Breast epithelium (tissue), 3 donors: ENCODE measurements at regions not wholly inside any gene's neighbourhood (a gene's known extent, or its start where the extent isn't known, plus 50 kb on each side); places are given as distances from the start of the nearest gene placed in this dataset.

Experiments
- POLR2A ChIP-seq: fragments of 450-650 bp; IDR thresholded peaks from one replicate; pipeline ENCODE4 v1.6.1; 2016; ENCODE audit warnings: antibody characterized with exemption, mild to moderate bottlenecking, moderate library complexity
- POLR2AphosphoS5 ChIP-seq, 3 donors: sonication (generic); formaldehyde crosslinking; IDR thresholded peaks; one replicate each; pipeline ENCODE4 v1.6.1; 2017; ENCODE audit warnings: antibody characterized with exemption in 3 of 3
- TF ChIP-seq, protein P1 (sequence below), 3 donors: fragments of 450-650 bp; IDR thresholded peaks; one replicate each; pipeline ENCODE4 v1.5.1; 2016 to 2017; ENCODE audit warnings: antibody characterized with exemption in 3 of 3, mild to moderate bottlenecking in 3 of 3, moderate library complexity in 3 of 3

DNA sequence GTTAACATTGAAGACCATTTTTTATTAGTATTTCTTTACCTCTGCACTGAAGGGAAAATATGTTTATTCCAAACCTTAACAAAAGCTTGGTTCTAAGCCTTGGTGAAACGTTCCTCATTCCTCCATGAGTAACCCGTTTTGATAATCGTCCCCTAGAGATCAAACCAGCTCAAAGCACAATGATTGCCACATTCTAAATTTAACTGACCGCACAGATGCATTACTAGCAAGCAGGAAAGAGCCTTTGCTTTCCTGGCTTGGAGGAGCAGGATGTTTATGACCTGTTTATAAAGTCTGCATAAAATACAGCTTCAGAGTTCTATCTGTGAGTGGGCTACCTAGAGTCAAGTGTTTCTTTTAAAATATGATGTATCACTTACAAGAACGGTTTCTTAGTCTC is 193.8 kb downstream of the TMEM114 start:
- TF ChIP-seq, protein P1, sequence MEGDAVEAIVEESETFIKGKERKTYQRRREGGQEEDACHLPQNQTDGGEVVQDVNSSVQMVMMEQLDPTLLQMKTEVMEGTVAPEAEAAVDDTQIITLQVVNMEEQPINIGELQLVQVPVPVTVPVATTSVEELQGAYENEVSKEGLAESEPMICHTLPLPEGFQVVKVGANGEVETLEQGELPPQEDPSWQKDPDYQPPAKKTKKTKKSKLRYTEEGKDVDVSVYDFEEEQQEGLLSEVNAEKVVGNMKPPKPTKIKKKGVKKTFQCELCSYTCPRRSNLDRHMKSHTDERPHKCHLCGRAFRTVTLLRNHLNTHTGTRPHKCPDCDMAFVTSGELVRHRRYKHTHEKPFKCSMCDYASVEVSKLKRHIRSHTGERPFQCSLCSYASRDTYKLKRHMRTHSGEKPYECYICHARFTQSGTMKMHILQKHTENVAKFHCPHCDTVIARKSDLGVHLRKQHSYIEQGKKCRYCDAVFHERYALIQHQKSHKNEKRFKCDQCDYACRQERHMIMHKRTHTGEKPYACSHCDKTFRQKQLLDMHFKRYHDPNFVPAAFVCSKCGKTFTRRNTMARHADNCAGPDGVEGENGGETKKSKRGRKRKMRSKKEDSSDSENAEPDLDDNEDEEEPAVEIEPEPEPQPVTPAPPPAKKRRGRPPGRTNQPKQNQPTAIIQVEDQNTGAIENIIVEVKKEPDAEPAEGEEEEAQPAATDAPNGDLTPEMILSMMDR (IDR thresholded peaks at IDR 0.05): no peak
- TF ChIP-seq POLR2AphosphoS5 (IDR thresholded peaks at IDR 0.05) (no peak), POLR2A (no peak)
